ENCODE measurements at regions not wholly inside any gene's neighbourhood (a gene's known extent, or its start where the extent isn't known, plus 50 kb on each side); places are given as distances from the start of the nearest gene placed in this dataset.

DNA sequence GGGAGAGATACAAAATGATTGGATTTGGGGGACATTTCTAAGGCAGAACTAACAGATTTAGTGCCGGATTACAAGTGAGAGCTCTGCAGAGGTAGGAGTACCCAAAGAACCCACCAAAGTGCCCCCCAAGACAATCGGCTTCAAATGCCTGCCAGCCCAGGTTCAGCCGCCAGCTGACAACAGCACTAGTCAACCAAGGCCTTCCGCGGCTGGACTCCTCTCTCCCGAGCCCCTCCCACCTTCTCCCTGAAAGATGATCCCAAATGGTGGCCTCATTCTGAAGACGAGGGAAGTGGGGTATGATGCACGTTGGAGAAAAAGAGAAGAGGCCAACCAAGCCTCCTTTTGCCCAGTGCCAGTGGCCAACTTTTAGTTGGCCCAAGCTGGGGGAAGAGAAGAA, 210.4 kb upstream of the SLC30A5 start:
- Histone ChIP-seq H3K4me3 (ENCODE audit: low read length) (no peak overlapping the region), H3K27ac (ENCODE audit: low read length) (no peak overlapping the region), H3K9me3 (ENCODE audit: control insufficient read depth, insufficient read depth, low read length) (no peaks in the 10 kb centered on the region), H3K4me1 (ENCODE audit: control insufficient read depth, insufficient read depth, low read length) (no peaks in the 10 kb centered on the region), H3K36me3 (ENCODE audit: control insufficient read depth, insufficient read depth, low read length) (no peaks in the 10 kb centered on the region), H3K27me3 (ENCODE audit: control insufficient read depth, insufficient read depth, low read length) (no peaks in the 10 kb centered on the region)
- WGBS (ENCODE audit: insufficient coverage, insufficient read length), result no CpG with 5 or more reads among the region's 8 CpGs
- DNase-seq (ENCODE audit: low read depth, low spot score), result peak; percentile 13

GRCh38 chr5:68884144-68884754, 209.6 kb upstream of the SLC30A5 start:
- no CpG with 5 or more reads among the region's 4 CpGs for WGBS (ENCODE audit: insufficient coverage, insufficient read length)
- Histone ChIP-seq H3K4me1 (ENCODE audit: control insufficient read depth, insufficient read depth, low read length) (no peaks in the 10 kb centered on the region), H3K27ac (ENCODE audit: low read length) (no peak overlapping the region), H3K4me3 (ENCODE audit: low read length) (no peak overlapping the region), H3K36me3 (ENCODE audit: control insufficient read depth, insufficient read depth, low read length) (no peaks in the 10 kb centered on the region), H3K27me3 (ENCODE audit: control insufficient read depth, insufficient read depth, low read length) (no peaks in the 10 kb centered on the region), H3K9me3 (ENCODE audit: control insufficient read depth, insufficient read depth, low read length) (no peaks in the 10 kb centered on the region)
- no peak for DNase-seq (ENCODE audit: low read depth, low spot score)

GRCh38 chr5:68884883-68885282, 208.9 kb upstream of the SLC30A5 start:
- Histone ChIP-seq H3K36me3 (ENCODE audit: control insufficient read depth, insufficient read depth, low read length) (no peaks in the 10 kb centered on the region), H3K27me3 (ENCODE audit: control insufficient read depth, insufficient read depth, low read length) (no peaks in the 10 kb centered on the region), H3K4me1 (ENCODE audit: control insufficient read depth, insufficient read depth, low read length) (no peaks in the 10 kb centered on the region), H3K4me3 (ENCODE audit: low read length) (no peak overlapping the region), H3K27ac (ENCODE audit: low read length) (no peak overlapping the region), H3K9me3 (ENCODE audit: control insufficient read depth, insufficient read depth, low read length) (no peaks in the 10 kb centered on the region)
- DNase-seq (ENCODE audit: low read depth, low spot score), result no peak

- no CpG with 5 or more reads among the region's 4 CpGs for WGBS (ENCODE audit: insufficient coverage, insufficient read length)
These were observed 207.0 kb upstream of the SLC30A5 start for GRCh38 chr5:68886814-68887213.

DNA sequence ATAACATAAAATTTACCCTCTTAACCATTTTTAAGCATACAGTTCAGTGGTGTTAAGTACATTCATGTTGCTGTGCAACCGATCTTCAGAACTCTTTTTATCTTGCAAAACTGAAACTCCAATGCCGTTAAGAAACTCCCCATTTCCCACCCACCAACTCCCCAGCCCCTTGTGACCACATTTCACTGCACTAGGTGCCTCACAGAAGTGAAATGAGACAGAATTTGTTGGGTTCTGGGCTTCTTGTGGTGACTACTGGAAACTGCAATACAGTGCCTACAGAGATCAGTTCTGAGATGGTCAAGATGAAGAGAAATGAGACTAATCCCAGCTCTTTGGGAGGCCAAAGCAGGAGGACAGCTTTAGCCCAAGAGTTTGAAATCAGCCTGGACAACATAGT, 202.1 kb upstream of the SLC30A5 start:
- no CpG with 5 or more reads among the region's 2 CpGs for WGBS (ENCODE audit: insufficient coverage, insufficient read length)
- no peaks in the 10 kb centered on the region for H3K4me1 ChIP-seq (ENCODE audit: control insufficient read depth, insufficient read depth, low read length)
- H3K36me3 ChIP-seq (ENCODE audit: control insufficient read depth, insufficient read depth, low read length), result no peaks in the 10 kb centered on the region
- no peak for DNase-seq (ENCODE audit: low read depth, low spot score)
- no peaks in the 10 kb centered on the region for H3K27me3 ChIP-seq (ENCODE audit: control insufficient read depth, insufficient read depth, low read length)
- H3K9me3 ChIP-seq (ENCODE audit: control insufficient read depth, insufficient read depth, low read length), result no peaks in the 10 kb centered on the region
- H3K4me3 ChIP-seq (ENCODE audit: low read length), result no peak overlapping the region
- H3K27ac ChIP-seq (ENCODE audit: low read length), result no peak overlapping the region

More at GRCh38 chr5:68886814-68887213, 207.0 kb upstream of the SLC30A5 start:
- H3K36me3 ChIP-seq (ENCODE audit: control insufficient read depth, insufficient read depth, low read length), result no peaks in the 10 kb centered on the region
- no peaks in the 10 kb centered on the region for H3K4me1 ChIP-seq (ENCODE audit: control insufficient read depth, insufficient read depth, low read length)
- H3K27ac ChIP-seq (ENCODE audit: low read length), result no peak overlapping the region
- H3K9me3 ChIP-seq (ENCODE audit: control insufficient read depth, insufficient read depth, low read length), result no peaks in the 10 kb centered on the region
- no peak for DNase-seq (ENCODE audit: low read depth, low spot score)
- H3K27me3 ChIP-seq (ENCODE audit: control insufficient read depth, insufficient read depth, low read length), result no peaks in the 10 kb centered on the region
- no peak overlapping the region for H3K4me3 ChIP-seq (ENCODE audit: low read length)

GRCh38 chr5:68894673-68895072, 199.1 kb upstream of the SLC30A5 start:
- H3K27me3 ChIP-seq (ENCODE audit: control insufficient read depth, insufficient read depth, low read length), result no peaks in the 10 kb centered on the region
- no CpG with 5 or more reads among the region's 3 CpGs for WGBS (ENCODE audit: insufficient coverage, insufficient read length)
- DNase-seq (ENCODE audit: low read depth, low spot score), result no peak

GRCh38 chr5:68898951-68899471, 194.8 kb upstream of the SLC30A5 start:
- Histone ChIP-seq H3K27me3 (ENCODE audit: control insufficient read depth, insufficient read depth, low read length) (no peaks in the 10 kb centered on the region), H3K36me3 (ENCODE audit: control insufficient read depth, insufficient read depth, low read length) (no peaks in the 10 kb centered on the region), H3K4me1 (ENCODE audit: control insufficient read depth, insufficient read depth, low read length) (no peaks in the 10 kb centered on the region; the same call in 1 of the 2 replicates), H3K9me3 (ENCODE audit: control insufficient read depth, insufficient read depth, low read length) (no peaks in the 10 kb centered on the region), H3K27ac (ENCODE audit: low read length) (no peak overlapping the region), H3K4me3 (ENCODE audit: low read length) (no peak overlapping the region)
- DNase-seq (ENCODE audit: low read depth, low spot score), result no peak
- WGBS (ENCODE audit: insufficient coverage, insufficient read length), result no CpG with 5 or more reads among the region's 4 CpGs

More at GRCh38 chr5:68894673-68895072, 199.1 kb upstream of the SLC30A5 start:
- H3K4me1 ChIP-seq (ENCODE audit: control insufficient read depth, insufficient read depth, low read length), result no peaks in the 10 kb centered on the region
- no peaks in the 10 kb centered on the region for H3K36me3 ChIP-seq (ENCODE audit: control insufficient read depth, insufficient read depth, low read length)
- no peak overlapping the region for H3K27ac ChIP-seq (ENCODE audit: low read length)
- no peaks in the 10 kb centered on the region for H3K9me3 ChIP-seq (ENCODE audit: control insufficient read depth, insufficient read depth, low read length)
- H3K4me3 ChIP-seq (ENCODE audit: low read length), result no peak overlapping the region

DNA sequence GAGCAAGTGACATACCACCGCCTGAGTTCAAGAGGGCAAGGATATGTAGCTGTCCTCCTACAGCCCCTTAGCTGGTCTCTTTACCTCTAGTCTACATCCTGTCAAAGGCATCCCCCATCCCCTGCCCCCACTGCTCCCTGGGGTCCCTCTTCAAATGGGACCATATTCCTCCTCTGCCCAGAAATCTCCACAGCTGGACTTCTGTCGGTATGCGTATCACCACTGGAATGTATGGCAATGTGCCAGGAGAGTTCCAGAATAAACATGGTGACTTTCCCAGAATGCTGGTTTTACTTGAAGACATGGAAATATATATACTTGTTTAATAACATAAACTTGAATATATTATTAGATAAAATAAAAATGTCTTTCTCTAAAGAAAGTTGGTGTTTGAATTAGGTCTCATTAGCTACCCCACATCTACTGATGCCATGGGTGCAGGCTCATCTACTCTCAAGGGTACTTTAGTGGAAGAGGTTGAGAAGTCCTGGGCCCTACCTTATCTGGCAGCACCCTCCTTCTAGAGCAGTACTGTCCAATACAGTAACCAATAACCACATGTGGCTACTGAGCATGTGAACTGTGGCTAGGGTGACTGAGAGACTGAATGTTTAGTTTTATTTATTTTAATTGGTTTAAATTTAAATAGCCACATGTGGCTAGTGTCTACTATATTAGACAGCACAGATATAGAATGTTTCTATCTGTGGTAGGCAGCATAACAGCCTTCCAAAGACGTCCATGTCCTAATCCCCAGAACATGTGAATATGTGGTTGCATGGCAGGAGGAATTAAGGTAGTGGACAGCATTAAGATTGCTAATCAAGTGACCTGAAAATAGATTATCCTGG, 181.7 kb upstream of the SLC30A5 start:
- Histone ChIP-seq H3K27ac (ENCODE audit: low read length) (no peak overlapping the region), H3K4me3 (ENCODE audit: low read length) (no peak overlapping the region), H3K36me3 (ENCODE audit: control insufficient read depth, insufficient read depth, low read length) (no peaks in the 10 kb centered on the region; the same call in 1 of the 2 replicates), H3K4me1 (ENCODE audit: control insufficient read depth, insufficient read depth, low read length) (no peaks in the 10 kb centered on the region), H3K27me3 (ENCODE audit: control insufficient read depth, insufficient read depth, low read length) (no peaks in the 10 kb centered on the region), H3K9me3 (ENCODE audit: control insufficient read depth, insufficient read depth, low read length) (no peaks in the 10 kb centered on the region)
- no CpG with 5 or more reads among the region's 4 CpGs for WGBS (ENCODE audit: insufficient coverage, insufficient read length)
- DNase-seq (ENCODE audit: low read depth, low spot score), result no peak

- no peaks in the 10 kb centered on the region; the same call in 1 of the 2 replicates for H3K36me3 ChIP-seq (ENCODE audit: control insufficient read depth, insufficient read depth, low read length)
- WGBS (ENCODE audit: insufficient coverage, insufficient read length), result no CpG with 5 or more reads among the region's 1 CpG
- no peak overlapping the region for H3K27ac ChIP-seq (ENCODE audit: low read length)
- DNase-seq (ENCODE audit: low read depth, low spot score), result no peak
- H3K4me1 ChIP-seq (ENCODE audit: control insufficient read depth, insufficient read depth, low read length), result no peaks in the 10 kb centered on the region
- H3K27me3 ChIP-seq (ENCODE audit: control insufficient read depth, insufficient read depth, low read length), result no peaks in the 10 kb centered on the region
- no peak overlapping the region for H3K4me3 ChIP-seq (ENCODE audit: low read length)
- no peaks in the 10 kb centered on the region; the same call in none of the 2 replicates for H3K9me3 ChIP-seq (ENCODE audit: control insufficient read depth, insufficient read depth, low read length)
These were observed 178.7 kb upstream of the SLC30A5 start for GRCh38 chr5:68915079-68915478.

- no peaks in the 10 kb centered on the region for H3K27me3 ChIP-seq (ENCODE audit: control insufficient read depth, insufficient read depth, low read length)
- no CpG with 5 or more reads among the region's 4 CpGs for WGBS (ENCODE audit: insufficient coverage, insufficient read length)
- no peak overlapping the region for H3K27ac ChIP-seq (ENCODE audit: low read length)
- no peak overlapping the region for H3K4me3 ChIP-seq (ENCODE audit: low read length)
- no peaks in the 10 kb centered on the region; the same call in 1 of the 2 replicates for H3K36me3 ChIP-seq (ENCODE audit: control insufficient read depth, insufficient read depth, low read length)
- H3K4me1 ChIP-seq (ENCODE audit: control insufficient read depth, insufficient read depth, low read length), result peaks cover 3% of the 10 kb centered on the region; the same call in 1 of the 2 replicates
- DNase-seq (ENCODE audit: low read depth, low spot score), result no peak
- no peaks in the 10 kb centered on the region; the same call in none of the 2 replicates for H3K9me3 ChIP-seq (ENCODE audit: control insufficient read depth, insufficient read depth, low read length)
These were observed 175.5 kb upstream of the SLC30A5 start for GRCh38 chr5:68918306-68918705.

All from iPS DF 6.9 (cell line).